CD4-positive, alpha-beta memory T cell (primary cell): ENCODE measurements at regions not wholly inside any gene's neighbourhood (a gene's known extent, or its start where the extent isn't known, plus 50 kb on each side); places are given as distances from the start of the nearest gene placed in this dataset.
A peak's percentile ranks its signal among the peaks of the same experiment; 100 is the strongest.

Source experiments
- CTCF ChIA-PET: fragments of 350-600 bp; sonication (Branson Sonifier 250); formaldehyde crosslinking; loops from one replicate; lab custom pipeline; 2021; ENCODE audit warnings: inconsistent platforms; ENCODE audit not compliant: partially characterized antibody; lab: Charles Lee
- POLR2A ChIA-PET: fragments of 350-600 bp; sonication (Branson Sonifier 250); formaldehyde crosslinking; loops from one replicate; lab custom pipeline; 2021; ENCODE audit not compliant: partially characterized antibody; lab: Charles Lee
- DNase-seq, 5 donors: peaks; one replicate each; pipeline versions ENCODE4 v3.0.0 to v3.0.0-alpha.2; 2020 to 2022; ENCODE audit warnings: mixed read lengths in 1 of 5
- H3K27ac ChIP-seq: one replicate; pipeline ENCODE4 v1.7.0; 2013; ENCODE audit warnings: low read depth, low read length
- H3K27me3 ChIP-seq: 2 replicates; pipeline ENCODE4 v1.7.0; 2013; ENCODE audit warnings: mild to moderate bottlenecking, low read length, moderate library complexity; ENCODE audit not compliant: insufficient read depth
- H3K36me3 ChIP-seq: 2 replicates; pipeline ENCODE4 v1.7.0; 2013; ENCODE audit warnings: mild to moderate bottlenecking, low read length, moderate library complexity; ENCODE audit not compliant: insufficient read depth
- H3K4me1 ChIP-seq: 2 replicates; pipeline ENCODE4 v1.7.0; 2013; ENCODE audit warnings: mild to moderate bottlenecking, low read length, moderate library complexity; ENCODE audit not compliant: insufficient read depth
- H3K4me3 ChIP-seq, 2 donors: one replicate each; pipeline ENCODE4 v1.7.0; 2013; ENCODE audit warnings: low read length in 2 of 2, mild to moderate bottlenecking in 1 of 2
- H3K9me3 ChIP-seq, 2 donors: one replicate each; pipeline ENCODE4 v1.7.0; 2013; ENCODE audit warnings: low read length in 2 of 2, control low read depth in 1 of 2; ENCODE audit not compliant: control insufficient read depth in 1 of 2
- H3K27ac Mint-ChIP-seq, 7 donors: one replicate each; pipeline ENCODE4 v1.8.0; 2020 to 2021; ENCODE audit warnings: mixed read lengths in 7 of 7, mild to moderate bottlenecking in 6 of 7, inconsistent platforms in 3 of 7, moderate library complexity in 3 of 7
- H3K27me3 Mint-ChIP-seq, 2 donors: one replicate each; pipeline ENCODE4 v1.8.0; 2020 to 2021; ENCODE audit warnings: mixed read lengths in 2 of 2
- H3K36me3 Mint-ChIP-seq, 2 donors: one replicate each; pipeline ENCODE4 v1.8.0; 2020 to 2021; ENCODE audit warnings: mixed read lengths in 2 of 2, inconsistent platforms in 1 of 2, mild to moderate bottlenecking in 1 of 2
- H3K4me1 Mint-ChIP-seq, 4 donors: one replicate each; pipeline ENCODE4 v1.8.0; 2020 to 2021; ENCODE audit warnings: mixed read lengths in 4 of 4, mild to moderate bottlenecking in 1 of 4
- H3K4me3 Mint-ChIP-seq, 8 donors: one replicate each; pipeline ENCODE4 v1.8.0; 2020 to 2021; ENCODE audit warnings: mixed read lengths in 8 of 8, mild to moderate bottlenecking in 7 of 8, moderate library complexity in 6 of 8, inconsistent platforms in 3 of 8
- H3K9me3 Mint-ChIP-seq, 8 donors: one replicate each; pipeline ENCODE4 v1.8.0; 2020 to 2021; ENCODE audit warnings: mixed read lengths in 8 of 8, mild to moderate bottlenecking in 5 of 8, inconsistent platforms in 3 of 8, moderate library complexity in 1 of 8
- intact Hi-C: fragments of 100-400 bp; cut with micrococcal nuclease; formaldehyde crosslinking; loops from one replicate; pipeline ENCODE4 v1.15.1; 2023

GRCh38 chr2:215678094-215678493 lies 242.2 kb upstream of the FN1 start:
- Mint-ChIP-seq H3K36me3 (no peaks in the 10 kb centered on the region), H3K4me1 (peaks cover 10 to 37% (median 18%) of the 10 kb centered on the region in 4 donors), H3K27ac (no peak overlapping the region), H3K4me3 (no peak overlapping the region), H3K27me3 (peaks cover 0 to 2% of the 10 kb centered on the region in 2 donors), H3K9me3 (no peaks in the 10 kb centered on the region)
- DNase-seq: no peak
- H3K4me1 ChIP-seq: peaks cover 23% of the 10 kb centered on the region
- no peak overlapping the region for H3K27ac ChIP-seq
- POLR2A ChIA-PET: no interaction called here
- intact Hi-C loops: no loop called here
- no peaks in the 10 kb centered on the region for H3K36me3 ChIP-seq
- CTCF ChIA-PET: no interaction called here
- no peak overlapping the region for H3K4me3 ChIP-seq
- no peaks in the 10 kb centered on the region for H3K9me3 ChIP-seq
- no peaks in the 10 kb centered on the region for H3K27me3 ChIP-seq

GRCh38 chr2:215677481-215677880 lies 241.6 kb upstream of the FN1 start:
- no peak for DNase-seq
- no peak overlapping the region for H3K27ac ChIP-seq
- Mint-ChIP-seq H3K4me3 (no peak overlapping the region), H3K27me3 (peaks cover 0 to 2% of the 10 kb centered on the region in 2 donors), H3K36me3 (no peaks in the 10 kb centered on the region), H3K9me3 (no peaks in the 10 kb centered on the region), H3K27ac (no peak overlapping the region), H3K4me1 (peaks cover 10 to 35% (median 18%) of the 10 kb centered on the region in 4 donors)
- H3K36me3 ChIP-seq: no peaks in the 10 kb centered on the region
- no peaks in the 10 kb centered on the region for H3K27me3 ChIP-seq
- intact Hi-C loops: no loop called here
- CTCF ChIA-PET: no interaction called here
- POLR2A ChIA-PET: no interaction called here
- peaks cover 23% of the 10 kb centered on the region for H3K4me1 ChIP-seq
- H3K9me3 ChIP-seq: no peaks in the 10 kb centered on the region
- H3K4me3 ChIP-seq: no peak overlapping the region

GRCh38 chr2:215672406-215672805 lies 236.5 kb upstream of the FN1 start:
- Histone ChIP-seq H3K4me1 (no peaks in the 10 kb centered on the region), H3K36me3 (no peaks in the 10 kb centered on the region), H3K27ac (no peak overlapping the region), H3K27me3 (no peaks in the 10 kb centered on the region), H3K9me3 (no peaks in the 10 kb centered on the region), H3K4me3 (no peak overlapping the region)
- Mint-ChIP-seq H3K27ac (no peak overlapping the region), H3K4me1 (peaks cover 0 to 5% (median under 1%) of the 10 kb centered on the region in 4 donors), H3K4me3 (no peak overlapping the region), H3K36me3 (no peaks in the 10 kb centered on the region), H3K9me3 (no peaks in the 10 kb centered on the region), H3K27me3 (peaks cover 0 to 2% of the 10 kb centered on the region in 2 donors)
- intact Hi-C loops: no loop called here
- DNase-seq: no peak
- ChIA-PET CTCF (no interaction called here), POLR2A (no interaction called here)

GRCh38 chr2:215671691-215672090 lies 235.8 kb upstream of the FN1 start:
- H3K27ac ChIP-seq: no peak overlapping the region
- Mint-ChIP-seq H3K27ac (no peak overlapping the region), H3K27me3 (peaks cover 0 to 2% of the 10 kb centered on the region in 2 donors), H3K4me3 (no peak overlapping the region), H3K4me1 (no peaks in the 10 kb centered on the region), H3K9me3 (no peaks in the 10 kb centered on the region), H3K36me3 (no peaks in the 10 kb centered on the region)
- H3K9me3 ChIP-seq: no peaks in the 10 kb centered on the region
- no peaks in the 10 kb centered on the region for H3K4me1 ChIP-seq
- H3K4me3 ChIP-seq: no peak overlapping the region
- DNase-seq: peak in 1 of 5 donors; percentile 10
- POLR2A ChIA-PET: no interaction called here
- CTCF ChIA-PET: no interaction called here
- H3K27me3 ChIP-seq: no peaks in the 10 kb centered on the region
- intact Hi-C loops: no loop called here
- no peaks in the 10 kb centered on the region for H3K36me3 ChIP-seq

GRCh38 chr2:215671244-215671643 lies 235.4 kb upstream of the FN1 start:
- no peaks in the 10 kb centered on the region for H3K36me3 ChIP-seq
- POLR2A ChIA-PET: no interaction called here
- Mint-ChIP-seq H3K4me1 (no peaks in the 10 kb centered on the region), H3K36me3 (no peaks in the 10 kb centered on the region), H3K27me3 (peaks cover 0 to 2% of the 10 kb centered on the region in 2 donors), H3K9me3 (no peaks in the 10 kb centered on the region), H3K27ac (no peak overlapping the region), H3K4me3 (no peak overlapping the region)
- no peak overlapping the region for H3K4me3 ChIP-seq
- no peaks in the 10 kb centered on the region for H3K27me3 ChIP-seq
- intact Hi-C loops: no loop called here
- no peaks in the 10 kb centered on the region for H3K9me3 ChIP-seq
- no peak overlapping the region for H3K27ac ChIP-seq
- CTCF ChIA-PET: no interaction called here
- H3K4me1 ChIP-seq: no peaks in the 10 kb centered on the region
- DNase-seq: no peak

GRCh38 chr2:215670396-215670795 lies 234.5 kb upstream of the FN1 start:
- ChIA-PET POLR2A (no interaction called here), CTCF (no interaction called here)
- no peaks in the 10 kb centered on the region for H3K36me3 Mint-ChIP-seq
- Histone ChIP-seq H3K27ac (no peak overlapping the region), H3K4me1 (no peaks in the 10 kb centered on the region), H3K27me3 (no peaks in the 10 kb centered on the region), H3K36me3 (no peaks in the 10 kb centered on the region), H3K9me3 (no peaks in the 10 kb centered on the region), H3K4me3 (no peak overlapping the region)
- H3K27me3 Mint-ChIP-seq: peaks cover 0 to 2% of the 10 kb centered on the region in 2 donors
- H3K27ac Mint-ChIP-seq: no peak overlapping the region
- H3K9me3 Mint-ChIP-seq: no peaks in the 10 kb centered on the region
- no peak for DNase-seq
- no peak overlapping the region for H3K4me3 Mint-ChIP-seq
- intact Hi-C loops: no loop called here
- H3K4me1 Mint-ChIP-seq: no peaks in the 10 kb centered on the region

- H3K27me3 Mint-ChIP-seq: peaks cover 0 to 2% of the 10 kb centered on the region in 2 donors
- no peak overlapping the region for H3K27ac Mint-ChIP-seq
- Histone ChIP-seq H3K36me3 (no peaks in the 10 kb centered on the region), H3K27me3 (no peaks in the 10 kb centered on the region), H3K27ac (no peak overlapping the region), H3K4me1 (no peaks in the 10 kb centered on the region), H3K9me3 (no peaks in the 10 kb centered on the region), H3K4me3 (no peak overlapping the region)
- no peaks in the 10 kb centered on the region for H3K9me3 Mint-ChIP-seq
- no peaks in the 10 kb centered on the region for H3K36me3 Mint-ChIP-seq
- POLR2A ChIA-PET: no interaction called here
- peaks cover 0 to 3% (median 0%) of the 10 kb centered on the region in 4 donors for H3K4me1 Mint-ChIP-seq
- CTCF ChIA-PET: no interaction called here
- H3K4me3 Mint-ChIP-seq: no peak overlapping the region
- DNase-seq: no peak
- intact Hi-C loops: no loop called here
Observed at GRCh38 chr2:215668378-215668775, 232.5 kb upstream of the FN1 start.
